B cell (primary cell): ENCODE measurements at regions not wholly inside any gene's neighbourhood (a gene's known extent, or its start where the extent isn't known, plus 50 kb on each side); places are given as distances from the start of the nearest gene placed in this dataset.

ENCODE experiments used
- ATAC-seq: fragments of 200-7000 bp; cut with Tn5 transposase; one replicate; pipeline ENCODE4 v1.10.0; 2021; ENCODE audit warnings: low read depth, mild to moderate bottlenecking, moderate number of reproducible peaks, moderate library complexity
- CTCF ChIA-PET: fragments of 350-600 bp; sonication (Branson Sonifier 250); formaldehyde crosslinking; loops from one replicate; lab custom pipeline; 2021; ENCODE audit warnings: antibody characterized with exemption, inconsistent platforms; lab: Charles Lee
- POLR2A ChIA-PET: fragments of 350-600 bp; sonication (Branson Sonifier 250); formaldehyde crosslinking; loops from one replicate; lab custom pipeline; 2021; ENCODE audit warnings: antibody characterized with exemption; lab: Charles Lee
- DNase-seq: peaks from one replicate; pipeline ENCODE4 v3.0.0; 2013
- H2AFZ ChIP-seq: 2 replicates; pipeline ENCODE4 v1.6.1; 2012; ENCODE audit warnings: mild to moderate bottlenecking, low read depth, low read length; ENCODE audit not compliant: insufficient read depth, poor library complexity, severe bottlenecking
- H3K27ac ChIP-seq, 2 donors: 1 replicate in 1 of 2; 2 replicates in 1 of 2; pipeline ENCODE4 v1.5.1; 2012 to 2013; ENCODE audit warnings: low read length in 2 of 2, mild to moderate bottlenecking in 2 of 2, moderate library complexity in 1 of 2
- H3K27me3 ChIP-seq, 4 experiments: fragments of 200-600 bp in 1 of 4; sonication (generic) in 1 of 4; replicated peaks in 1 of 4; 1 replicate in 2 of 4; 2 replicates in 2 of 4; pipeline versions ENCODE4 v1.6.1 to v1.7.0; 2013 to 2016; ENCODE audit warnings: low read length in 3 of 4, mild to moderate bottlenecking in 2 of 4, mixed read lengths in 1 of 4, moderate library complexity in 1 of 4; ENCODE audit not compliant: insufficient read depth in 4 of 4, control insufficient read depth in 3 of 4; ENCODE audit errors: control extremely low read depth in 1 of 4
- H3K36me3 ChIP-seq, 2 experiments: replicated peaks in 1 of 2; 1 replicate in 1 of 2; 2 replicates in 1 of 2; pipeline versions ENCODE4 v1.6.1 to v1.7.1; 2013; ENCODE audit warnings: low read length in 1 of 2; ENCODE audit not compliant: insufficient read depth in 2 of 2, control insufficient read depth in 1 of 2; ENCODE audit errors: control extremely low read depth in 1 of 2, extremely low read depth in 1 of 2
- H3K4me1 ChIP-seq, 2 donors: fragments of 200-600 bp in 1 of 2; sonication (generic) in 1 of 2; 1 replicate in 1 of 2; 2 replicates in 1 of 2; pipeline versions ENCODE4 v1.5.1 to v1.6.1; 2013 to 2017; ENCODE audit warnings: low read length in 2 of 2; ENCODE audit not compliant: control insufficient read depth in 2 of 2, insufficient read depth in 2 of 2
- H3K4me2 ChIP-seq: replicated peaks from 2 replicates; pipeline ENCODE3; 2012; ENCODE audit warnings: mild to moderate bottlenecking, low read depth, low read length; ENCODE audit not compliant: poor library complexity, severe bottlenecking
- H3K4me3 ChIP-seq, 5 experiments: fragments of 200-600 bp in 1 of 5; sonication (generic) in 1 of 5; 1 replicate in 3 of 5; 2 replicates in 2 of 5; pipeline versions ENCODE4 v1.5.1 to v1.7.0; 2011 to 2016; ENCODE audit warnings: low read length in 4 of 5, mild to moderate bottlenecking in 4 of 5, low read depth in 2 of 5, control low read depth in 1 of 5, moderate library complexity in 1 of 5; ENCODE audit not compliant: insufficient read depth in 1 of 5; ENCODE audit errors: control extremely low read depth in 1 of 5, extremely low read depth in 1 of 5
- H3K79me2 ChIP-seq: fragments of 200-600 bp; sonication (generic); one replicate; pipeline ENCODE4 v1.6.0; 2016; ENCODE audit warnings: low read length; ENCODE audit not compliant: control insufficient read depth, insufficient read depth
- H3K9ac ChIP-seq: fragments of 200-600 bp; sonication (generic); 2 replicates; pipeline ENCODE4 v1.6.1; 2017; ENCODE audit warnings: mild to moderate bottlenecking, low read length, moderate library complexity
- H3K9me3 ChIP-seq, 3 donors: one replicate each; pipeline versions ENCODE4 v1.6.1 to v1.7.1; 2013; ENCODE audit warnings: low read length in 2 of 3; ENCODE audit not compliant: control insufficient read depth in 2 of 3, insufficient read depth in 1 of 3; ENCODE audit errors: control extremely low read depth in 1 of 3
- H4K20me1 ChIP-seq: 2 replicates; pipeline ENCODE4 v1.6.0; 2012; ENCODE audit warnings: mild to moderate bottlenecking, low read length; ENCODE audit not compliant: insufficient read depth, control insufficient read depth, poor library complexity, severe bottlenecking
- H3K27ac Mint-ChIP-seq: one replicate; pipeline ENCODE4 v1.8.0; 2021; ENCODE audit warnings: mixed read lengths
- H3K27me3 Mint-ChIP-seq: one replicate; pipeline ENCODE4 v1.8.0; 2021; ENCODE audit warnings: mixed read lengths
- H3K4me1 Mint-ChIP-seq: one replicate; pipeline ENCODE4 v1.8.0; 2021; ENCODE audit warnings: mixed read lengths
- H3K4me3 Mint-ChIP-seq: one replicate; pipeline ENCODE4 v1.8.0; 2021; ENCODE audit warnings: mixed read lengths
- H3K9me3 Mint-ChIP-seq: one replicate; pipeline ENCODE4 v1.8.0; 2022; ENCODE audit warnings: mixed read lengths; ENCODE audit not compliant: insufficient read depth
- EZH2 ChIP-seq: IDR thresholded peaks from 2 replicates; pipeline ENCODE4 v1.6.1; 2012; ENCODE audit warnings: borderline replicate concordance, low read depth, mild to moderate bottlenecking, moderate library complexity, low read length; ENCODE audit not compliant: insufficient read depth, poor library complexity, severe bottlenecking
- WGBS: methylation state at CpG from one replicate; pipeline ENCODE4 v1.1.5; 2013; ENCODE audit warnings: missing lambda C conversion rate; ENCODE audit not compliant: insufficient coverage; 5-methylcytosine and 5-hydroxymethylcytosine counted together
- intact Hi-C: fragments of 100-400 bp; cut with micrococcal nuclease; formaldehyde crosslinking; loops from one replicate; pipeline ENCODE4 v1.10.0; 2022
- TF ChIP-seq, protein P1 (sequence below): fragments of 200-600 bp; IDR thresholded peaks from one replicate; pipeline ENCODE4 v1.8.0; 2022; ENCODE audit warnings: antibody characterized with exemption, mild to moderate bottlenecking

DNA sequence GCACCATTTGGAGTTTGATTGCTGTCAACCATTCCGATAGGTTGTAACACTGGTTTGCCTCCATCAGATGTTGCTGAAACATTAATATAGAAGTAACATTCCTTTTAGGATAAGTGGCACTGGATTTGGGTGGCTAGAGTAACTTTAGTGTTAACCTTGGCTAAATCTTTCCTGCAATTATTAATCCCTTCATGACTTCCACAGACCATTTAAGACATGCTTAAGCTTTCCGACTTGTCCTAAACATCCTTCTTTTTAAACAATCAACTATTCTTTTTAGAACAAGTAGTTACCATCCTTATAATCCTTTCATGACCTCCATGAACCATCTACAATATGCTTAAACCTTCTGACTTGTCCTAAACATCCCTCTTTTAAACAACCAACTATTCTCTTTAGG, 465.5 kb downstream of the DCDC2C start:
- H3K9me3 ChIP-seq = peaks cover 0 to 13% (median 1%) of the 10 kb centered on the region in 3 donors
- no peaks in the 10 kb centered on the region for H3K27me3 ChIP-seq
- no peak for TF ChIP-seq EZH2
- TF ChIP-seq, protein P1, sequence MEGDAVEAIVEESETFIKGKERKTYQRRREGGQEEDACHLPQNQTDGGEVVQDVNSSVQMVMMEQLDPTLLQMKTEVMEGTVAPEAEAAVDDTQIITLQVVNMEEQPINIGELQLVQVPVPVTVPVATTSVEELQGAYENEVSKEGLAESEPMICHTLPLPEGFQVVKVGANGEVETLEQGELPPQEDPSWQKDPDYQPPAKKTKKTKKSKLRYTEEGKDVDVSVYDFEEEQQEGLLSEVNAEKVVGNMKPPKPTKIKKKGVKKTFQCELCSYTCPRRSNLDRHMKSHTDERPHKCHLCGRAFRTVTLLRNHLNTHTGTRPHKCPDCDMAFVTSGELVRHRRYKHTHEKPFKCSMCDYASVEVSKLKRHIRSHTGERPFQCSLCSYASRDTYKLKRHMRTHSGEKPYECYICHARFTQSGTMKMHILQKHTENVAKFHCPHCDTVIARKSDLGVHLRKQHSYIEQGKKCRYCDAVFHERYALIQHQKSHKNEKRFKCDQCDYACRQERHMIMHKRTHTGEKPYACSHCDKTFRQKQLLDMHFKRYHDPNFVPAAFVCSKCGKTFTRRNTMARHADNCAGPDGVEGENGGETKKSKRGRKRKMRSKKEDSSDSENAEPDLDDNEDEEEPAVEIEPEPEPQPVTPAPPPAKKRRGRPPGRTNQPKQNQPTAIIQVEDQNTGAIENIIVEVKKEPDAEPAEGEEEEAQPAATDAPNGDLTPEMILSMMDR = no peak
- H3K4me2 ChIP-seq = no peak overlapping the region
- no peak overlapping the region for H2AFZ ChIP-seq
- no peak overlapping the region for H3K9ac ChIP-seq
- intact Hi-C loops = no loop called here
- H3K27ac ChIP-seq = no peak overlapping the region
- H3K4me3 Mint-ChIP-seq = no peak overlapping the region
- no peaks in the 10 kb centered on the region for H3K4me1 ChIP-seq
- no peaks in the 10 kb centered on the region for H3K36me3 ChIP-seq
- H3K27me3 Mint-ChIP-seq = no peaks in the 10 kb centered on the region
- no peak overlapping the region for H3K4me3 ChIP-seq
- no peaks in the 10 kb centered on the region for H3K79me2 ChIP-seq
- no peak for DNase-seq
- H3K4me1 Mint-ChIP-seq = no peaks in the 10 kb centered on the region
- ChIA-PET CTCF (no interaction called here), POLR2A (no interaction called here)
- no peaks in the 10 kb centered on the region for H4K20me1 ChIP-seq
- H3K27ac Mint-ChIP-seq = no peak overlapping the region
- ATAC-seq = no peak
- H3K9me3 Mint-ChIP-seq = peaks cover 18% of the 10 kb centered on the region
- no CpG with 5 or more reads among the region's 2 CpGs for WGBS

DNA sequence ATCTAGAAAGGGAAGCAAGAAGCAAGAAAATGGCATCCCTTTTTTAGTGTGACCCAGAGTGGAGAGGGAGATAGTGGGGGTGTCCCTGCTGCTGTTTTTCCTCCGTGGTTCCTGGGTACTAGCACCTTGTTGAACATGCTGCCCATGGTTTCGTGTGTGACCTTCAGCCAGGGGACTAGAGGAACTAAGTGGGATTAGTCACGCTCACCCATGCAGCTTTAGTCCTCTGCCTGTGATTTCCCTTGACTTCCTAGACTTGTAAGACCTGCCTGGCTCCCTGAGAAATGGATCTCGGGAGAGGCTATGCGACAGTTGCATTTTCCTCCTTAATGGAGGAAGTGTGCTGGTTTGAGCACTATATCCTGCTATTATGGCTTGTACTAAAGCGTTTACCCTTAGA, 471.4 kb downstream of the DCDC2C start:
- H4K20me1 ChIP-seq = no peaks in the 10 kb centered on the region
- H3K4me3 Mint-ChIP-seq = no peak overlapping the region
- H3K4me1 ChIP-seq = no peaks in the 10 kb centered on the region
- TF ChIP-seq, protein P1 = no peak
- no peak overlapping the region for H2AFZ ChIP-seq
- H3K4me2 ChIP-seq = no peak overlapping the region
- ChIA-PET CTCF (no interaction called here), POLR2A (no interaction called here)
- H3K27me3 ChIP-seq = no peaks in the 10 kb centered on the region
- peaks cover 24% of the 10 kb centered on the region for H3K9me3 Mint-ChIP-seq
- H3K79me2 ChIP-seq = no peaks in the 10 kb centered on the region
- no peak overlapping the region for H3K4me3 ChIP-seq
- ATAC-seq (no peak), DNase-seq (no peak)
- H3K27ac Mint-ChIP-seq = no peak overlapping the region
- WGBS = 62% methylated on average over 3 of the region's 6 CpGs
- peaks cover 1 to 35% (median 10%) of the 10 kb centered on the region in 3 donors for H3K9me3 ChIP-seq
- intact Hi-C loops = no loop called here
- H3K4me1 Mint-ChIP-seq = no peaks in the 10 kb centered on the region
- no peaks in the 10 kb centered on the region for H3K27me3 Mint-ChIP-seq
- H3K36me3 ChIP-seq = no peaks in the 10 kb centered on the region
- no peak overlapping the region for H3K9ac ChIP-seq
- no peak overlapping the region for H3K27ac ChIP-seq
